HG03575 (cell line): ENCODE measurements at regions not wholly inside any gene's neighbourhood (a gene's known extent, or its start where the extent isn't known, plus 50 kb on each side); places are given as distances from the start of the nearest gene placed in this dataset.

Experiments
- ATAC-seq: cut with Tn5 transposase; IDR thresholded peaks from one replicate; pipeline ENCODE4 v1.9.1; 2021; ENCODE audit not compliant: unreplicated experiment, insufficient number of reproducible peaks, low FRiP score; ENCODE audit errors: extremely low read depth

DNA sequence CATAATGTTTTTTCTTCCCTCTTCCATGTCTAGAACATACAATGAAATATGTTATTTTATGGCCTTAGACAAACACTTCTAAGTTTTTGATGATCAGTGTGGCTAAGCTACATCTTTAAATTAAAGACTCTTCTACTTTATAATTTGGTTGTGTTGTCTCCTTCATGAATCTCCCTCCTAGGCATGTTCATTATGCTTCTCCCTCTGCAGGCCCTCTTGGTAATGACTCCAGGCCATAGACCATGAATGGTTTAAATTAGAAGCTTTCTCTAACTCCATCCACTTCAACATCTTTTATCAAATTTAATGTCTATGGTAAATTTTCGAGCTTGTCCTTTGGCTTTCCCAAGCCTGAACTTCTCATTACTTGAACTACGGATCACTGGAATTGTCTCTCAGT lies 342.7 kb upstream of the ADAMTS16 start:
- no peak for ATAC-seq

DNA sequence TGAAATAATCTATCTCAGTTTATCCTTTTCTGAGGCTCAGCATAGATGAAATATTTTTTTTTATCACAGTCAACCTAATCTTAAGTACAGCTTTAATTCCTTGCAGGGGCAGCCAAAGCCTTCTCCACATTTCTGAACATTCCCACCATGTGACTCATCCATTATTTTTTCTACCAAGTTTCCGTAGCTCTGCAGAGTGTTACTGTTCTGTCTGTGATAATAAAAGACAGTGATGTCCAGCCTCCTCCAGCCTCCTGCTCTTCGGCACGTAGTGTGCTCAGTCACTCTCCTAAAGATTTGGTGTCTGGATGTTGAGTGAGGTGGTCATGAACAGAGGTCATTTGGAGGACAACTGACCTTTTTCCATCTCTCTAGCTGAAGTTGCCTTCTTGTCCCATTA lies 338.1 kb upstream of the ADAMTS16 start:
- ATAC-seq = no peak

GRCh38 chr5:4804691-4805360 lies 335.3 kb upstream of the ADAMTS16 start:
- ATAC-seq = no peak

GRCh38 chr5:4815002-4815401 lies 325.1 kb upstream of the ADAMTS16 start:
- ATAC-seq = no peak

- no peak for ATAC-seq
Observed at GRCh38 chr5:4817767-4818166, 322.4 kb upstream of the ADAMTS16 start.

GRCh38 chr5:4831325-4831724 lies 308.8 kb upstream of the ADAMTS16 start:
- ATAC-seq = no peak

DNA sequence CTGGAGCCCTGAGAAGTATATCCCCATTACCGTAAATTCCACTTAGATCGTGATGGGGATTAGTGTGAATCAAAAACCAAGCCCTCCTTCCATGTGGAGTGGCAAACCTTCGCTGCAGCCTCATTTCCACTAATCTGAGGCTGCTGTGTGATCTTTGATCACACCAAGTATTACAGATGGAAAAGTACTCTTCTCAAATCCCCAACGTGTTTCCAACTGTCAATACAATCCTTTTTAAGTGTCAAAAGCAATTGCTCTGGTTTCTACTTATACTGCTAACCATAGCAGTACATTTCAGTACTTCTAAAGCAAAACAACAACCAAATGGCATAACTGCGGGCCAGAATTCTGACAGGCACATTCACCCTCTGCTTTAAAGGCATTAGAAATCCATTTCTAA lies 307.7 kb upstream of the ADAMTS16 start:
- ATAC-seq = no peak

DNA sequence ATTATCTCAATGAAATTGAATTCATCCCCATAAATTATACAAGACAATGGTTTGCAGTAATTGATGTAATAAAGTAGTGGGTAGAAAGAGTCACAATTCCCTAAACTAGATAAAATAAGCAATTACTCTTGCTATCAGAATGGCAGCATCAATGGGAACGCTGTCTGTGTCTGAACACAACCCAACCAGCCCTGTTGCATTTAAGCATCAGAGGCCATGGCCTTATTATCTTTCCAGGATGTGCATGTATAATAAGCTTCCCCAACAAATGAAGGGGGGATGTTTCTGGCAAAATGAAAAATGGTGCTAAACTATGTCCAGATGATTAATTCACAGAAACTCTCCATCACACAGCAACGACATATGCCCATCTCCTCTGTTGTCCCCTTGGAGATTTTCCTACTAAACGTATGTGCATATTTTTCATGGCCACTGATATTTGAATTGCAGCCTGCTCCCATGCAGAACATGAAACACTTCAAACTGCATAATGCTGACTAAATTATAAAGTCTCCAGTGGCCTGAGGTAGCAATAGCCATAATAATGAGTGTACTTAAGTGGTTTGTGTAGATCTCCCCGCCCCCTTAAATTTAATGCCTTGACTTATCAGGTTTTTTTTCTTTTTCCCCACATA lies 306.9 kb upstream of the ADAMTS16 start:
- no peak for ATAC-seq

- ATAC-seq = no peak
Observed at GRCh38 chr5:4837489-4838058, 302.6 kb upstream of the ADAMTS16 start.

- no peak for ATAC-seq
Observed at GRCh38 chr5:4845221-4845620, 294.9 kb upstream of the ADAMTS16 start.

GRCh38 chr5:4847766-4848165 lies 292.4 kb upstream of the ADAMTS16 start:
- ATAC-seq = no peak

DNA sequence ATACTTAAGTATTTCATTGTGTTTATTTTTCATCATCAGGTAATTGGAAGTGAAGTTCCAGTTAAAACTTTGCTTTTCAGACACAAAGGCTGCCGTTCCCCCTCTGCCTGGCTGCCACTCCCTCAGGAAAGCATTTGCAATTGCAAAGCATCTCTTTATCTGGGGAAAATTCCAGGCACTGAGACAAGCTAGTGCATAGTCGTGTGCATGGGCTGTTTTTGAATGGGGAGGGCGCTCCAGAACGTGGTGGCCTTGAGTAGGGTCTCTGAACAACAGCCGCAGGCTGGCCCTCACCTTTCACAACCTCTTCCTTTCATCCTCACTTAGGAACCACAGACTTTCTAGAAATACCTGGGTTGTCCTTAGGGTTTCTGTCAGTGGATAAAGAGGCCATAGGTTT lies 285.1 kb upstream of the ADAMTS16 start:
- no peak for ATAC-seq

GRCh38 chr5:4855880-4856279 lies 284.2 kb upstream of the ADAMTS16 start:
- ATAC-seq = no peak

GRCh38 chr5:4857761-4858160 lies 282.4 kb upstream of the ADAMTS16 start:
- no peak for ATAC-seq

GRCh38 chr5:4859500-4860235 lies 280.5 kb upstream of the ADAMTS16 start:
- ATAC-seq = no peak

DNA sequence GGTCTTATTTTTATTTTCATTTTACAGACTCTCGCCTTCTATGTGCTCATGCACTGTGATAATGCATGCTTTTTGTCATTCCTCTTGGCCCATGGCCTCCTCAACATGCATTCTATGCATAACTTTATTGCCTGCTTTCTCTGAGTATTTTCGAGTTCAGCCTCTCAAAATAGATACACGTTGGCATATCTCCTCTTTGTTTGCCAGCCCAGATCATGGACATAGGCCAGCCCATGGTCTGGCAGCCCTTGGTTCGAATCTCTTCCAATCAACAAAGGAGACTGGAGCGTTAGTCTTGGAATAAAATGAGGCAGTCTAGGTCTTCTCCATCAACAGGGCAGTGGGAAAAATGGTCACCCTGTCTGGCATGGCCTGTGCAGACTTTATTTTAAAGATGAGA lies 279.5 kb upstream of the ADAMTS16 start:
- no peak for ATAC-seq

DNA sequence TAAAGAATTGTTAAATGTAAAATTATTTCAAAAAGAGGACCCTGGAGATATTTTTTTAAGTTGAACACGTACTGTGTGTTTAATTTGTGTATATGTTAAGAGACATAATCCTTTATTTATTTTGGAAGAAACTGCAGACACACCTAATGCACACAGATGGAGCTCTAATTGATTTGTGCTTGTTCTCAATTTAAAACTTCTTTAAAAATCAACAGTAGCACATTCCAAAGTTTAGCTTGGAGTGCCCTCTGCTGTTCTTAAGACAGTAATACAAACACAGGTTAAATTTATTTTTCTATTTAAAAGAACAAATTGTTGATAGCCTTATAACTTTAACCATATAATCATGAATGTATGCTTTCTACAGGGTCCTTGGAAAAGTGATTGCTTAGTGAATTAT lies 277.6 kb upstream of the ADAMTS16 start:
- ATAC-seq = no peak

DNA sequence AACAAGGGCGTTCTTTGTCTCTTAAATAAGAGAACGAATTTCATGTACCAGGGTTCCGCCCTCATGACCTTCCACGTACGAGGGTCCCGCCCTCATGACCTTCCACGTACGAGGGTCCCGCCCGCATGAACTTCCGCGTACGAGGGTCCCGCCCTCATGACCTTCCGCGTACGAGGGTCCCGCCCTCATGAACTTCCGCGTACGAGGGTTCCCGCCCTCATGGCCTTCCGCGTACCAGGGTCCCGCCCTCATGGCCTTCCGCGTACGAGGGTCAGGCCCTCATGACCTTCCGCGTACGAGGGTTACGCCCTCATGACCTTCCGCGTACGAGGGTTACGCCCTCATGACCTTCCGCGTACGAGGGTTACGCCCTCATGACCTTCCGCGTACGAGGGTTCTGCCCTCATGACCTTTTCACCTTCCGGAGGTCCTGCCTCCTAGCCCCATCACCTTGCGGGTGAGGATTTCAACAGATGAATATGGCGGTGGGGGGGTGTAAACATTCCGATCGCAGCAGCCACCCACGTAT lies 273.9 kb upstream of the ADAMTS16 start:
- ATAC-seq = no peak

DNA sequence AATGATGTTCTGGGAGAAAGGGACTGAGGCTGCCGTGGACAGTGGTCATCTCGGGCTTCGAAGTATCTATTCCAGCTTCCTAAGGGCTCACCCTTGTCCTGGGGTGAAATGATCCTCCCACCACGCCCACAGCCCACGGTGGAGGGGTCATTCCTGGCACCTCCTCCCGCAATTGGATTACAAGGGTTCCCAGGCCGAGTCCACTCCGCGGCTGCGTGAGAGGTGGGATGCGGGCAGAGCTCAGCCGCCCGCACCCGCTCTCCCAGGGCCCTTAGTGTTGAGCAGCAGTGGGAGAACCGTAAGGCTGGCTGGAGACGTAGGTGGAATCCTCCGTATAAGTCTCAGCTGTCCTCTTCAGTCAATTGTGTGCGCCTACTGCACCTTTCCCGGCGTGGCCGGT lies 273.3 kb upstream of the ADAMTS16 start:
- no peak for ATAC-seq
